ENCODE measurements at regions not wholly inside any gene's neighbourhood (a gene's known extent, or its start where the extent isn't known, plus 50 kb on each side); places are given as distances from the start of the nearest gene placed in this dataset.
A peak's percentile ranks its signal among the peaks of the same experiment; 100 is the strongest.
"Not testable (repeated sequence)": the region's sequence is repeated elsewhere in the genome, so short reads cannot be mapped to it uniquely, and the experiment has no call there.

GRCh38 chr6:27800731-27801373 is 111.3 kb downstream of the OR2B2 start:
- Mint-ChIP-seq H3K9me3 (no peaks in the 10 kb centered on the region), H3K27me3 (ENCODE audit: low read depth) (peaks cover 2% of the 10 kb centered on the region), H3K4me3 (peak overlapping the region; percentile 24), H3K36me3 (ENCODE audit: low read depth) (no peaks in the 10 kb centered on the region), H3K4me1 (peaks cover 12% of the 10 kb centered on the region), H3K27ac (ENCODE audit: unreplicated experiment) (no peak overlapping the region)
- TF ChIP-seq CTCF (conservative IDR thresholded peaks at IDR 0.05) = no peak
- no peak for DNase-seq (ENCODE audit: low read depth, low spot score)

DNA sequence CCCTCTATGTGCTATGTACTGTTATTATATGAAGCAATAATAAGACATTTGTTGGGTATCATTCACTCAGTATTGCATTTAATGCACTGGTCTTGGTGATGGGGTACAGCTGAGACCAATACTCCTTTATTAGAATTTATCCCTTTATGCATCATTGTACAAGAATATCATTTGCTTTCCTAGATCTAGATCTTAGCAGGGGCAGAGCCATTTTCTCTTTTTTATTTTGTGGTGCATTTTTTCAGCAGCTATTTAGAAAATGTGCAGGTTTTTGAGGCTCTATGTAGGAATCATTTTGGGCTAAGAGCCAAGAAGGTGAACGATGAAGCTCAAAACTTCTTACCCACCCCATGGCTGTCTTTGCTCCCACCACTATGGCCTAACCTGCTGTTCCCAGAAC is 114.2 kb downstream of the OR2B2 start:
- H3K9me3 Mint-ChIP-seq = no peaks in the 10 kb centered on the region
- H3K27ac Mint-ChIP-seq (ENCODE audit: unreplicated experiment) = no peak overlapping the region
- peaks cover 5% of the 10 kb centered on the region for H3K27me3 Mint-ChIP-seq (ENCODE audit: low read depth)
- H3K36me3 Mint-ChIP-seq (ENCODE audit: low read depth) = no peaks in the 10 kb centered on the region
- DNase-seq (ENCODE audit: low read depth, low spot score) = no peak
- H3K4me1 Mint-ChIP-seq = peaks cover 25% of the 10 kb centered on the region
- H3K4me3 Mint-ChIP-seq = no peak overlapping the region
- TF ChIP-seq CTCF (conservative IDR thresholded peaks at IDR 0.05) = no peak

DNA sequence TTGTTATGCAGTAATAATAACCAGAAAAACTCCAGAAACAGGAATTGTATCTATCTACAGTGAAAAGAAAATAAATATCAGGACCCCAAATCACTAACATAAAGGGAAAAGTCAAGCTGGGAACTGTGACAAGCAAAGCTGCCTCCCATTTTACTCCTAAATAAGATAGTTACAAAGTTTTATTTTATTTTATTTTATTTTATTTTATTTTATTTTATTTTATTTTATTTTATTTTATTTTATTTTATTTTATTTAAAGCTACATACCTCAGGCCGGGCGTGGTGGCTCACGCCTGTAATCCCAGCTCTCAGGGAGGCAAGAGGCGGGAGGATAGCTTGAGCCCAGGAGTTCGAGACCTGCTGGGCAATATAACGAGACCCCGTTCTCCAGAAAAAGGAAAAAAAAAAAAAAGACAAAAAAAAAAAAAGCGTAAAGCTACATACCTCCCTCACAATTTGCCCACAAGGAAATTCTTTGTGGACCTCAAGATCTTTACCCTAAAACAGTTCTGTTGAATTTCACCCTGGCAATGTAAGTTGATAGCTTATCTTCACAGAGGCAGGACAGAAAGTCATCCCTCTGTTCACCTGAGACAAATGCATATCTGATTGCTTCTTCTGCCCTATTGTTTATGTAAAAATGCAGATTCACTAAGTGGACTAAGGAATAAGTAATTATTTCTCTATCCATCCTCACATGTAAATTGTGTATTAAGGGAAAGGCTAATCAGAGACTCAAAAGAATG is 115.3 kb downstream of the OR2B2 start:
- H3K27ac Mint-ChIP-seq (ENCODE audit: unreplicated experiment); H3K36me3 Mint-ChIP-seq (ENCODE audit: low read depth); H3K9me3 Mint-ChIP-seq; H3K4me3 Mint-ChIP-seq; DNase-seq (ENCODE audit: low read depth, low spot score): not testable (repeated sequence)
- H3K27me3 Mint-ChIP-seq (ENCODE audit: low read depth) = peaks cover 12% of the 10 kb centered on the region
- peaks cover 36% of the 10 kb centered on the region for H3K4me1 Mint-ChIP-seq

DNA sequence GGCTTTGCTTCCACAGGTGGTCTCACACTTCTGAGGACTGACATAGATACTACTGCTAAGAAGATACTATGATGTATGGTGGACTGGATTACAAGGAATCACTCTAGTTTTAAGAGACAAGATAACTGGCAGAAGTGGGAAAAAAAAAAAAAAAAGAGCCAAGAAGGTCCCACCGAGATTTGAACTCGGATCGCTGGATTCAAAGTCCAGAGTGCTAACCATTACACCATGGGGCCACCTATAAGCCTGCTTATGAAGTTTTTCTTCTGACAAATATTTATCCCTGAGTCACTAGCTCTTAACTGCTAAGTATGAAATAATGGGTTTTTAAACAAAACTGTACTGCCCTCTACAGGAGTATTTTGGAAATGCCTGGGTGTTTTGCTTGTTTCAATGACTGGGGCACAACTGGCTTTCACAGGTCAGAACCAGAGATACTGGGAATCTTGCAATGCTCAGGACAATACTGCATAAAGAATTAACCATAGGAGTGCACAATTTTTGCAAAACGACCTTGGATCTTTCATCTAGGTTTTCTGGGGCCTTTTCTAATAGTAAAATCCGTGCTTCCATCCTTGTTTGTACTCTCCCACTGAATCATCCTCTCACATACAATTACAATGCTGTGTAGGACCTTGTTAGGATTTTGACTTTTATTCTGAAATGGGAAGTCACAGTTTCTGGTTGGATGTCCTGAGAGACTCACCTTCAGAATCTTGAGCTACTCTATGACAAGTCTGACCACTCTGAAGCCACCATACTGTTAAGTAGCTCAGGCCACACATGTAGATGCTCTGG is 116.3 kb downstream of the OR2B2 start:
- peak; percentile 81 for TF ChIP-seq CTCF (conservative IDR thresholded peaks at IDR 0.05)
- Mint-ChIP-seq H3K4me3 (peak overlapping the region; percentile 70), H3K27ac (ENCODE audit: unreplicated experiment) (no peak overlapping the region), H3K4me1 (peaks cover 44% of the 10 kb centered on the region), H3K9me3 (no peaks in the 10 kb centered on the region), H3K27me3 (ENCODE audit: low read depth) (peaks cover 20% of the 10 kb centered on the region), H3K36me3 (ENCODE audit: low read depth) (no peaks in the 10 kb centered on the region)
- peak; percentile 74 for DNase-seq (ENCODE audit: low read depth, low spot score)

DNA sequence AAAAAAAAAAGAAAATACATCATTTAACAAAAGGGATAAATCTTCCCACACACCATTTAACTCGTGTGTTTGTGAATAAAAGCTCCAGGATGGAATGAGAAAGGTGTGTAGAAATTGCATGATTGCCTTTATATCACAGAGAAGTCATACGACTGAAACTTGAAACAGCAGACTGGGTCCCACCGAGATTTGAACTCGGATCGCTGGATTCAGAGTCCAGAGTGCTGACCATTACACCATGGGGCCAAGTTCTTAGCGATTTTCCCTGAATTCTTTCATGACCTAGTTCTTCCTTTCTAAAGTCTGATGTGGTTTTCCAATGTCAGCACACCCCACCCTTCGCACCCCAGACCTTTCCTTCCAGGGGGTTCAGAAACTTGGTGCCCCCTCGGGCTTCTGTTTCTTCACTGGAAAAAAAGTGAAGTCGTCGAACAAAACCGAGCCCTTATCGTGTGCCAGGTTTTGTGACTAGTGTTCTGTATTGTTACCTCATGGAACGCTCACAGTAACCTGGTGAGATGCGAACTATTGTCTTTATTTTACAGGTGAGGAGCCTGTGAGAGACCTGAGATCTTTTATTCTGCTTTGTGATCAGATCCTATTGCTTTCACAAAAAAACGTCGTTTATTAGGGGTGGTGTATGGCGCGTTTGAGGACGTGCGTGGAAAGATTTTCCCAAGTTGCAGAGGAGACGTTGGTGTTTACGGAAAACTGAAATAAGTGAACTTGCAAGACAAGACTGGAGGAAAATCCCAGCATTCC is 120.8 kb downstream of the OR2B2 start:
- H3K4me3 Mint-ChIP-seq = peak overlapping the region; percentile 88
- DNase-seq (ENCODE audit: low read depth, low spot score) = peak; percentile 56

DNA sequence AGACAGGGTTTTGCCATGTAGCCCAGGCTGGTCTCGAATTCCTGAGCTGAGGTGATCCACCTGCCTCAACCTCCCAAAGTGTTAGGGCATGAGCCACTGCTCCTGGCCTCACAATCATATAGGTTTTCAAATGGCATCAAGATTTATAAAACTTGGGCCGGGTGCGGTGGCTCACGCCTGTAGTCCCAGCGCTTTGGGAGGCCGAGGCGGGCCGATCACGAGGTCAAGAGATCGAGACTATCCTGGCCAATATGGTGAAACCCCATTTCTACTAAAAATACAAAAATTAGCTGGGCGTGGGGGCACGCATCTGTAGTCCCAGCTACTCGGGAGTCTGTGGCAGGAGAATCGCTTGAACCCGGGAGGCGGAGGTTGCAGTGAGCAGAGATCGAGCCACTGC is 123.8 kb downstream of the OR2B2 start:
- H3K9me3 Mint-ChIP-seq; H3K27ac Mint-ChIP-seq (ENCODE audit: unreplicated experiment): not testable (repeated sequence)

More for the DNA sequence above, 120.8 kb downstream of the OR2B2 start:
- Mint-ChIP-seq H3K27me3 (ENCODE audit: low read depth) (peaks cover 20% of the 10 kb centered on the region), H3K4me1 (peaks cover 44% of the 10 kb centered on the region), H3K9me3 (no peaks in the 10 kb centered on the region), H3K36me3 (ENCODE audit: low read depth) (no peaks in the 10 kb centered on the region), H3K27ac (ENCODE audit: unreplicated experiment) (no peak overlapping the region)
- TF ChIP-seq CTCF (conservative IDR thresholded peaks at IDR 0.05) = no peak

More for the DNA sequence above, 123.8 kb downstream of the OR2B2 start:
- H3K27me3 Mint-ChIP-seq (ENCODE audit: low read depth) = peaks cover 15% of the 10 kb centered on the region
- H3K4me3 Mint-ChIP-seq; DNase-seq (ENCODE audit: low read depth, low spot score); H3K36me3 Mint-ChIP-seq (ENCODE audit: low read depth): not testable (repeated sequence)
- H3K4me1 Mint-ChIP-seq = peaks cover 23% of the 10 kb centered on the region
